HG03108 (cell line): ENCODE measurements at regions not wholly inside any gene's neighbourhood (a gene's known extent, or its start where the extent isn't known, plus 50 kb on each side); places are given as distances from the start of the nearest gene placed in this dataset.

Experiments
- ATAC-seq: cut with Tn5 transposase; IDR thresholded peaks from one replicate; pipeline ENCODE4 v1.9.1; 2021; ENCODE audit warnings: moderate library complexity; ENCODE audit not compliant: unreplicated experiment

DNA sequence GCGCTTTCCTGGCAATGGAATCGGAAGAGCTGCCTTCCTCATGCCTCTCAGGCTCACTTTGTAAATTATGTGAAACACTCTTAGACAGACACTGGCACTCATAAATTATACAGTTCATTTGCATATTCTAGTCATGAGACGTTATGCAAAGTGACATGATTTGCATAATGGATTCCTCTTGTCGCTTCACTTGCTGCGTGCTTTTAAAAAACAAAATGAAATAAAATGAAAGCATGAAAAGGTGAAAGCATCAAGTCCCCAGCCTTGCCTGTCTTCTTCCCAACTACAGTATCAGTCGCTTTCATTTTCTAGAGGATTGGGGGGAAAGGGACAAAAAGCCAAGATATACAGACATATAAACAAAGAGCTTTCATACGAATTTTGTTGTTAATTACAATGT lies 252.8 kb upstream of the PMFBP1 start:
- no peak for ATAC-seq

DNA sequence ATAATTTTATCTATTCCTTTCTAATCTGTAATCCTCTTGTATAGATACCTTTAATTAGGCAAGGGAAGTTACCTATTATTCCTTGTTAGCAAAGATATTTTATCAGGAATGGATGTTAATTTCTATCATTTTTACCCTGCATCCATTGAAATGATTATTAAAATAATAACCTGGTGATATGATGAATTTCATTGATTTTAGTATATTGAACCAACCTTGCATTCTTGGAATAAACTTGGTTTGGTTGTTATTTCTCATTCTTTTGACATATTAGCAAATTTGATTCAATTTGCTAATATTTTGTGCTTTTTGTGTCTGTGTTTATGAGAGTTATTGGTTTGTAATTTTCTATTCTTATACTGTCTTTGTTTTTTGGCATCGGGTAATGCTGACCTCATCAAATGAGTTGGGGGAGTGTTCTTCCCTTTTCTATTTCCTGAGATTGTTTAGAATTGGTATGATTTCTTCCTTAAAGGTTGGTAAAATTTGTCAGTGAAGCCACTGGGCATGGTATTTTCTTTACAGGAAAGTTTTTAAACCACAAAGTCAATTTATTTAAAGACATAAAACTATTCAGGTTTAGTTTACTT lies 250.4 kb upstream of the PMFBP1 start:
- ATAC-seq = no peak

DNA sequence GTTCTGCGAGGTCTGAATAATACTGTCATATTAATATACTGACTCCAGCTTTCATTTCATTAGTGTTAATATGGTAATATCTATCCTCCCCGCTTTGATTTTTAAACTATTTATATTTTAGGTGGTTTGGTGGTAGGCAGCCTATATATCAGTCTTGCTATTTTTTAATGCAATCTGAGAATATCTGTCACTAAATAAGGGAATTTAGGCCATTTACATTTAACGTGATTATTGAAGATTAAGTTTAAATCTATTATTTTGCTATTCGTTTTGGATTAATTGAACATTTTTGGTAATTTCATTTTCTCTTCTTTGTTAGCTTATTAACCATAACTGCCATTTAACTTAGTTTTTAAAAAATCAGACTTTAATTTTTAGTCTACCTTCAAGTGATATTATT lies 247.7 kb upstream of the PMFBP1 start:
- no peak for ATAC-seq

GRCh38 chr16:72415379-72415778 lies 243.4 kb upstream of the PMFBP1 start:
- ATAC-seq = no peak

DNA sequence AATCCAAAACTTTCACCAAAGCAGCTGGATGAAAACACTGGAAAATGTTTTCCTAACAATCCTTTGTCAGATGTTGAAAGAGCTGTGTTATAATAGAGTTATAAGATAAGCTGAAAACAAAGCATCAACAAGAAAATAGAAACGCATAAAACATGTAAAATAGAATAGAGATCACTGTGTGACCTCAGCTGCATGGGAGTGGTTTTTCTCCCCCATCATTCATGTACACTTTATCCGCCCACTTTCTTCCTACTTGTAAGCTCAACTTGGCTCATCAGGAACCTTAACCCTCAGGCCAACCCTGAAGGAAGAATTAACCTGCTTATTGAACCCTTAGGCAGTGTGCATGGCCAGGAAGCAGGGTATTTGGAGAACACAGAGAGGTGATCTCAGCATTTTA lies 238.5 kb upstream of the PMFBP1 start:
- ATAC-seq = no peak

DNA sequence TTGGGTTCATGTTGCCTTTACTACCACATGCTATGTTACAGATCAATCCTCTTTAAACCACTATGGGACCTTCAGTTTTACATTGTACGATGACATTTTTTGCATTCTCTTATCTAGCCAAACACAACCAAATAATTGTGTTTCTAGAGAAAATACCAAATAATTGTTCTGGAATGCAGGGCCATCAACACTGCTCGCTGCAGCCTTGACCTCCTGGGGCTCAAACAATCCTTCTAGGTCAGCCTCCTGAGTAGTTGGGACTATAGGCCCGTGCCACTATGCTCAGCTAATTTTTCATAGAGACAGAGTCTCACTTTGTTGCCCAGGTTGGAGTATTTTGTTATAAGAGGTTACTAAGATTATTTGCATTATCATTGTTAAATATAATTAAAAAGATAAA lies 237.5 kb upstream of the PMFBP1 start:
- ATAC-seq = no peak

- no peak for ATAC-seq
Measured at GRCh38 chr16:72406390-72406789, 234.4 kb upstream of the PMFBP1 start.

- ATAC-seq = no peak
Measured at GRCh38 chr16:72404299-72404698, 232.3 kb upstream of the PMFBP1 start.

DNA sequence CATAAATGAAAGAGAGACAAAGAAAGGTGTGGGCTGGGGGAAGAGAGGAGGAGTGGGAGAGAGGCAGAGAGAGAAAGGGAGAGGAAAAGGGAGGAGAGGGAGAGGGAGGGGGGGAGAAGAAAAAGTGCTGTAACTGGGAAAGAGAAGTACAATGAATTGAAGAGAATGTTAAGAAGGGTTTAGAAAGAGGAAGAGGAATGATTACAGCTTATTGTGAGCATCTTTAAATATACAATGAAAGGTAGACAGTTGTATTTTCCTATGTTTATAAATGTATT lies 229.1 kb upstream of the PMFBP1 start:
- ATAC-seq = no peak

GRCh38 chr16:72400257-72401083 lies 228.5 kb upstream of the PMFBP1 start:
- no peak for ATAC-seq

DNA sequence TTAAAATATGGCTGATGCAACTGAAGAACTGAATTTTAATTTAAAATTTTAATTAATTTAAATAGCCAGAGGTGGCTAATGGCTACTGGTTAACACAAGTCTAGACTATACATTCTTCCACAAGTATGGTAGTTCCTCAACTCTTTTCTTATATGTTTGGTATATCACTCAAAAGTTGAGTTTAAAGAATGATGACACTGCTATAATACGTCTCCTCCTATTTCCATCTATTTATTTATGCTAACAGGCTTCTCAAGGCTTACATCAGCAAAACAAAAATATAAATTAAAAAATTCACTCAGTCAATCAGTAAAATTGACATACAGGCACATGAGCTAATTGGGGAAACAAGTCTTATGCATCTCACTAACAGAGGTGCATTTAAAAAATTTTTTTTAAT lies 227.9 kb upstream of the PMFBP1 start:
- no peak for ATAC-seq

DNA sequence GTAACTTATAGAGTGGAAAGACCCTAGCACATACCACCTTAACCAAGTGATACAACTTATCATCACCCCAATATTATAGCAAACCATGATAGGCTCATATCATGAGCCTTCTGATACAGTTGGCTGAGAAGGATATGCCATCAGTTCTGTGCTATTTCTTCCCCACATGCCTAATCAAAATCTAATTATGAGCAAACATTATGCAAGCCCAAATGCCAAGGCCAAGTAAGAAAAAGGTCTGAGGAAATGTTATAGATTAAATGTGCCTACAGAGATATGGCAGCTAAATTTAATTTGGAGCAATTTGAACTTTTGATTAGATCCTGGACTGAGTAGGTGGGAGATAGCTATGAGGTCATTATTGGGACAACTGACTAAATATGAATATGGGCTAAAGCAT lies 225.9 kb upstream of the PMFBP1 start:
- ATAC-seq = no peak

- ATAC-seq = no peak
Measured at GRCh38 chr16:72394526-72394925, 222.6 kb upstream of the PMFBP1 start.

GRCh38 chr16:72389791-72390190 lies 217.8 kb upstream of the PMFBP1 start:
- ATAC-seq = no peak

DNA sequence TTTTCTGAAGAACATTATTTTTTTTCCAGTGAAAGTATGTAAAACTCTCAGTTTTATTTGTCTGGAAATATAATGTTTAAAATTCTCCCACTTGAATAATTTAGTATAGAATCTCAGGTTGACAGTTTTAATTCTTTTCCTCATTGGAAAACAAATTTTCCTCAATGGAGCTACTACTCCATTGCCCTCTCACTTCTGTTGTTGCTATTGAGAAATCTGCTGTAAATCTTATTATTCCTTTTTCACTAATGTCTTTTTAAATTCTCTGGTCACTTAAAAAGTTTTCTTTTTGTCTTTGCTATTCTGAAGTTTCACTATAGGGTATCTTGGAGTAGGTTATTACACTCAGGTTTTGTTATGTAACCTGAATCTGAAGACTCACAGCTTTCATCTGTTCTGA lies 216.1 kb upstream of the PMFBP1 start:
- no peak for ATAC-seq

- ATAC-seq = no peak
Measured at GRCh38 chr16:72384651-72385050, 212.7 kb upstream of the PMFBP1 start.

- ATAC-seq = no peak
Measured at GRCh38 chr16:72380283-72380682, 208.3 kb upstream of the PMFBP1 start.

GRCh38 chr16:72373201-72373600 lies 201.2 kb upstream of the PMFBP1 start:
- ATAC-seq = no peak

DNA sequence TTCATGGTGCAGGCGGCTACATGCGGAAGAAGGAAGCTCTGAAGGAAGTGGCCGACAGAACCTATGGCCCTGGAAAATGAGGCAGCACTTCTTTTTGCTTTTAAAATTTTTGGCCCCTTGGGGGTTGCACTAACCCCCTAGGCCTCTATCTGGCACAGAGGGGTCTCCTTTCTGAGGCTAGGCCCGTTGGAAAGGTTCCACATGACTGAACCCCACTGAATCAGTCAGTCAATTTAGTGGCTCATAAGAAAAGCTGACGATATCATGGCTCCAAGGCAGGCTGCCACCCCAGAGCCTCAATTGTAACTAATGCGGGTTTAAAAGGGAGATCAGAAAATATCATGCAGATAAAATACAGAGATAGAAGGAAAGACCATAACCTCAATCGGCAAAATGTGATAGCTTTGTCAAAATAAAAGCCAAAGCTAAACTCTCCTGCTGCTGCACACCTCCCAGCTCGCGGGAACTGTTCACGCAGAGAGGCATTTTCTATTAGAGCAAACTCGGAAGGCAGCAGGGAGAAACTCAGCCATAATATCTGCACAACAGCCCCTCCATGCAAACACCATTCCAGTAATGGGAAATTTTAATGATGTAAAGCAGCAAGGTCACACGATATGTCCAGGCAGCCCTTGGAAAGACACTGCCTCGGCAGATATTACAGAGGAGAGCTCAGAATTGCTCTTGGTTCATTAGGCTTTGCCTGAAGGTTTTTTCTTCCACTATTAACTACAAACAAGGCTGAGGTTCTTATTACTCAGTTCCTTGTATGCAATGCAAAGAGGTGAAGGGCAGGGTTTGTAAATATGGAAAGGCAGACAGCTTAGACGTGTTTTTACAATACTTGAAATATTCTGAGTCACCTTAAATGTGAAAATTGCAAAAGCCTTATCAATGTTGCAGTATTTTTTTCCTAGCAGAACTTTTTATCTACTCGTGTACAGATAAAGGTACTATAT lies 200.4 kb upstream of the PMFBP1 start:
- no peak for ATAC-seq

GRCh38 chr16:72371307-72372086 lies 199.5 kb upstream of the PMFBP1 start:
- no peak for ATAC-seq

- ATAC-seq = no peak
Measured at GRCh38 chr16:72369274-72369673, 197.3 kb upstream of the PMFBP1 start.
